ENCODE measurements at regions not wholly inside any gene's neighbourhood (a gene's known extent, or its start where the extent isn't known, plus 50 kb on each side); places are given as distances from the start of the nearest gene placed in this dataset.

DNA sequence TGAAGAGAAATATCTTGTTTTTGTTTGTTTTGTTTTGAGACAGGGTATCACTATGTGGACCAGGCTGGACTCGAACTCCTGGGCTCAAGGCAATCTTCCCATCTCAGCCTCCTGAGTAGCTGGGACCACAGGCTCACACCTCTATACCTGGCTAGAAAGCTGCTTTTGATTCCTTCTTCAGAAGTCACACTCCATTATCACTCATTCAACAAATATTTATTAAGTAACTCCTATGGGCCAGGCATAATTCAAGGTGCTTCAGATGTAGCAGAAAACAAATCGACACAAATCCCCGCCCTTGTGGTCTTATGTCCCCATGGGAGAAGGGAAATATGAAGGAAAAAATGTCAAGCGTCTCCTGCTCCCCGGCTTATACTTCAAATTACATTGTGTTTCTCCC is 72.6 kb upstream of the DHX15 start:
- Histone ChIP-seq H3K9ac (ENCODE audit: low read depth, low read length, poor library complexity, severe bottlenecking) (no peak overlapping the region), H3K9me2 (replicated peaks; ENCODE audit: low read depth, low read length) (no peaks in the 10 kb centered on the region), H3K4me3 (ENCODE audit: low read length, poor library complexity, severe bottlenecking) (no peak overlapping the region), H2AFZ (ENCODE audit: low read length) (no peak overlapping the region), H3F3A (ENCODE audit: low read depth) (no peaks in the 10 kb centered on the region), H3K36me3 (ENCODE audit: insufficient read depth, low read length) (no peaks in the 10 kb centered on the region), H3K4me2 (ENCODE audit: low read depth, low read length, poor library complexity, severe bottlenecking) (no peak overlapping the region), H4K20me1 (ENCODE audit: insufficient read depth, low read length, poor library complexity, severe bottlenecking) (no peaks in the 10 kb centered on the region), H3K79me2 (ENCODE audit: insufficient read depth, low read length) (no peaks in the 10 kb centered on the region), H3K4me1 (ENCODE audit: insufficient read depth, low read length, poor library complexity, severe bottlenecking) (peaks cover under 1% of the 10 kb centered on the region), H3K9me3 (ENCODE audit: insufficient read depth, low read depth, low read length) (no peaks in the 10 kb centered on the region), H3K27me3 (ENCODE audit: insufficient read depth, low read length, poor library complexity, severe bottlenecking) (no peaks in the 10 kb centered on the region)
- TF ChIP-seq, protein P1, sequence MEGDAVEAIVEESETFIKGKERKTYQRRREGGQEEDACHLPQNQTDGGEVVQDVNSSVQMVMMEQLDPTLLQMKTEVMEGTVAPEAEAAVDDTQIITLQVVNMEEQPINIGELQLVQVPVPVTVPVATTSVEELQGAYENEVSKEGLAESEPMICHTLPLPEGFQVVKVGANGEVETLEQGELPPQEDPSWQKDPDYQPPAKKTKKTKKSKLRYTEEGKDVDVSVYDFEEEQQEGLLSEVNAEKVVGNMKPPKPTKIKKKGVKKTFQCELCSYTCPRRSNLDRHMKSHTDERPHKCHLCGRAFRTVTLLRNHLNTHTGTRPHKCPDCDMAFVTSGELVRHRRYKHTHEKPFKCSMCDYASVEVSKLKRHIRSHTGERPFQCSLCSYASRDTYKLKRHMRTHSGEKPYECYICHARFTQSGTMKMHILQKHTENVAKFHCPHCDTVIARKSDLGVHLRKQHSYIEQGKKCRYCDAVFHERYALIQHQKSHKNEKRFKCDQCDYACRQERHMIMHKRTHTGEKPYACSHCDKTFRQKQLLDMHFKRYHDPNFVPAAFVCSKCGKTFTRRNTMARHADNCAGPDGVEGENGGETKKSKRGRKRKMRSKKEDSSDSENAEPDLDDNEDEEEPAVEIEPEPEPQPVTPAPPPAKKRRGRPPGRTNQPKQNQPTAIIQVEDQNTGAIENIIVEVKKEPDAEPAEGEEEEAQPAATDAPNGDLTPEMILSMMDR (conservative IDR thresholded peaks at IDR 0.05; ENCODE audit: low read length), result no peak
- TF ChIP-seq EZH2phosphoT487 (IDR thresholded peaks at IDR 0.05; ENCODE audit: borderline replicate concordance), result no peak

DNA sequence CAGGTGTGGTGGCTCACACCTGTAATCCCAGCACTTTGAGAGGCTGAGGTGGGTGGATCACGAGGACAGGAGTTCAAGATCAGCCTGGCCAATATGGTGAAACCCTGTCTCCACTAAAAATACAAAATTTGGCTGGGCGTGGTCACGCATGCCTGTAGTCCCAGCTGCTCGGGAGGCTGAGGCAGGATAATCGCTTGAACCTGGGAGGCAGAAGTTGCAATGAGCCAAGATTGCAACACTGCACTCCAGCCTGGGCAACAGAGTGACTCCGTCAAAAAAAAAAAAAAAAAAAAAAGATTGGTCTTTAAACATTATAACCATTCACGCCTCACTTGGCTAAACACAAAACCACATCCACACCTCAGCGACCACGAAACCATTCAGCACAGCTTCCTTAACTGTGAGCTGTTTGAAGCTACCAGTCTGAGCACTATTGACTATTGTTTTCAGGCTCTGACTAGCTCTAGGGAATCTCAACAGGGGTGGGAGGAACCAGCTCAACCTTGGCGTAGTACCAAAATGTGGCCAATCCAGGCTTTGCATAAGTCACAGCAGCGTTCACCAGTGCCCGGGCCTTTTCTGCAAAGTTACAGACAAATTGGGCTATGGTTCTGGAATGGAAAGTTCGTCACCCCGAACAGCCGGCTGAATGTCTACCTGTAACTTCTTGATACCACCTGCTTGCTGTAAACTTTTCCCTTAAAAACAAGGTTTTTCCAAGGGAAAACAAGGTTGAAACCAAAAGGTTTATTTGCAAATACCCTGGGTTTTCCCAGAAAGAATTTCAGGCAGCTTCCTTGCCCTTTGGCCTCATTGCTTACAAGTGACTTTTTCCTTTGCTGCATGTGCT is 73.6 kb upstream of the DHX15 start:
- Histone ChIP-seq H3K79me2 (ENCODE audit: insufficient read depth, low read length) (no peaks in the 10 kb centered on the region), H3K27me3 (ENCODE audit: insufficient read depth, low read length, poor library complexity, severe bottlenecking) (no peaks in the 10 kb centered on the region), H3K4me3 (ENCODE audit: low read length, poor library complexity, severe bottlenecking) (no peak overlapping the region), H3F3A (ENCODE audit: low read depth) (no peaks in the 10 kb centered on the region), H4K20me1 (ENCODE audit: insufficient read depth, low read length, poor library complexity, severe bottlenecking) (no peaks in the 10 kb centered on the region), H2AFZ (ENCODE audit: low read length) (no peak overlapping the region), H3K36me3 (ENCODE audit: insufficient read depth, low read length) (no peaks in the 10 kb centered on the region), H3K4me2 (ENCODE audit: low read depth, low read length, poor library complexity, severe bottlenecking) (no peak overlapping the region), H3K9ac (ENCODE audit: low read depth, low read length, poor library complexity, severe bottlenecking) (no peak overlapping the region), H3K4me1 (ENCODE audit: insufficient read depth, low read length, poor library complexity, severe bottlenecking) (no peaks in the 10 kb centered on the region), H3K9me3 (ENCODE audit: insufficient read depth, low read depth, low read length) (no peaks in the 10 kb centered on the region), H3K9me2 (replicated peaks; ENCODE audit: low read depth, low read length) (no peaks in the 10 kb centered on the region)
- TF ChIP-seq, protein P1 (conservative IDR thresholded peaks at IDR 0.05; ENCODE audit: low read length), result no peak
- no peak for TF ChIP-seq EZH2phosphoT487 (IDR thresholded peaks at IDR 0.05; ENCODE audit: borderline replicate concordance)

DNA sequence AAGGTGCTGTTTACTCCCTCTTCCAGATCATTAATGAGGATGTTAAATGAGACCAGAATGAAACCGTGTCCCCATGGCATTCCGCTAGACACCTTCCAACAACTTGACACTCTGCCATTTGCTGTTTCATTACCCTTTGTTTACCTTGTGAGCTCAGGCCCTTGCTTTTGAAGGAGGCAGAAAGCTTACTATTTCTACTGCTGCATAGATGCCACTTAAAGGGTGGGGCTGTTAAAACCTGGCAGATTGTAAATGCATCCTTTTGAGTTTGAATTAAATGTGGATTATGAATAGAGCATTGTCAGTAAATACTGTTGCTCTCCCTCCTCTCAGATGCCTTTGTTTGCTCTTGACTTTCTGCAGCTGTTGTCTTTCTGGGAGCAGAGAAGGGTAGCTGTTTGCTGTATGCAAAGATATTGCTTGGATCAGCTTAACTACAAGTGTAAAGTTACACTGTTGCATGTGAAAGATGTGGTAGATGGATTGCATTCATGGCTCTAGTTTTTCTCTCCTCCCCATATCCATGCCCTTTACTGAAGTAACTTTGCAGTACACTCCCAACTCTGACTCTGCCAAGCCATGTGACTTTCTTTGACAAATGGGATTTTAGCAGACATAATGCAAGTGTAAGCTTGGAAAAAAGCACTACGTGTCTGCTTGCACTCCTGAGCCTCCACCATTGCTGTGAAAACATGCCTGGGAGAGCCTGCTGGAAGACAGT is 75.0 kb upstream of the DHX15 start:
- Histone ChIP-seq H3K4me2 (ENCODE audit: low read depth, low read length, poor library complexity, severe bottlenecking) (no peak overlapping the region), H3K4me3 (ENCODE audit: low read length, poor library complexity, severe bottlenecking) (no peak overlapping the region), H3K9me3 (ENCODE audit: insufficient read depth, low read depth, low read length) (no peaks in the 10 kb centered on the region), H3K9me2 (replicated peaks; ENCODE audit: low read depth, low read length) (no peaks in the 10 kb centered on the region), H3K36me3 (ENCODE audit: insufficient read depth, low read length) (no peaks in the 10 kb centered on the region), H2AFZ (ENCODE audit: low read length) (no peak overlapping the region), H4K20me1 (ENCODE audit: insufficient read depth, low read length, poor library complexity, severe bottlenecking) (no peaks in the 10 kb centered on the region), H3K9ac (ENCODE audit: low read depth, low read length, poor library complexity, severe bottlenecking) (no peak overlapping the region), H3K27me3 (ENCODE audit: insufficient read depth, low read length, poor library complexity, severe bottlenecking) (no peaks in the 10 kb centered on the region), H3K4me1 (ENCODE audit: insufficient read depth, low read length, poor library complexity, severe bottlenecking) (no peaks in the 10 kb centered on the region), H3K79me2 (ENCODE audit: insufficient read depth, low read length) (no peaks in the 10 kb centered on the region), H3F3A (ENCODE audit: low read depth) (no peaks in the 10 kb centered on the region)
- no peak for TF ChIP-seq EZH2phosphoT487 (IDR thresholded peaks at IDR 0.05; ENCODE audit: borderline replicate concordance)
- TF ChIP-seq, protein P1 (conservative IDR thresholded peaks at IDR 0.05; ENCODE audit: low read length), result no peak

Data from Loucy (cell line).